ENCODE measurements at regions not wholly inside any gene's neighbourhood (a gene's known extent, or its start where the extent isn't known, plus 50 kb on each side); places are given as distances from the start of the nearest gene placed in this dataset.
"Not testable (repeated sequence)": the region's sequence is repeated elsewhere in the genome, so short reads cannot be mapped to it uniquely, and the experiment has no call there.

- DNase-seq (ENCODE audit: low spot score) = no peak
- no peak for TF ChIP-seq CTCF (conservative IDR thresholded peaks at IDR 0.05; ENCODE audit: low read depth)
- no peak overlapping the region for H3K27ac ChIP-seq
- CTCF ChIA-PET = no interaction called here
- POLR2A ChIA-PET (ENCODE audit: low non-redundant PET) = no interaction called here
Measured at GRCh38 chr3:102037209-102037608, 187.9 kb downstream of the NFKBIZ start.

GRCh38 chr3:102037791-102038190 lies 188.5 kb downstream of the NFKBIZ start:
- CTCF ChIA-PET = interaction anchor here (0.6 kb wide), 1 partner anchor 172 kb away, joined by 3 read pairs; no protein-coding TSS in a partner anchor
- POLR2A ChIA-PET (ENCODE audit: low non-redundant PET) = no interaction called here
- no peak overlapping the region for H3K27ac ChIP-seq
- DNase-seq (ENCODE audit: low spot score) = no peak
- TF ChIP-seq CTCF (conservative IDR thresholded peaks at IDR 0.05; ENCODE audit: low read depth) = no peak

GRCh38 chr3:102038477-102039142 lies 189.3 kb downstream of the NFKBIZ start:
- no peak for TF ChIP-seq CTCF (conservative IDR thresholded peaks at IDR 0.05; ENCODE audit: low read depth)
- ChIA-PET CTCF (interaction anchor here (0.7 kb wide), 1 partner anchor 236 kb away, joined by 3 read pairs; no protein-coding TSS in a partner anchor), POLR2A (ENCODE audit: low non-redundant PET) (interaction anchor here (0.7 kb wide), 1 partner anchor 18 kb away, joined by 3 read pairs; no protein-coding TSS in a partner anchor)
- H3K27ac ChIP-seq = no peak overlapping the region
- no peak for DNase-seq (ENCODE audit: low spot score)

GRCh38 chr3:102040144-102040543 lies 190.8 kb downstream of the NFKBIZ start:
- DNase-seq (ENCODE audit: low spot score); CTCF ChIA-PET; H3K27ac ChIP-seq; POLR2A ChIA-PET (ENCODE audit: low non-redundant PET): not testable (repeated sequence)

- DNase-seq (ENCODE audit: low spot score) = peak; percentile 72
- ChIA-PET CTCF (no interaction called here), POLR2A (ENCODE audit: low non-redundant PET) (no interaction called here)
- no peak for TF ChIP-seq CTCF (conservative IDR thresholded peaks at IDR 0.05; ENCODE audit: low read depth)
- no peak overlapping the region for H3K27ac ChIP-seq
Measured at GRCh38 chr3:102053375-102053989, 204.2 kb downstream of the NFKBIZ start.

- DNase-seq (ENCODE audit: low spot score) = no peak
- TF ChIP-seq CTCF (conservative IDR thresholded peaks at IDR 0.05; ENCODE audit: low read depth) = no peak
- POLR2A ChIA-PET (ENCODE audit: low non-redundant PET) = no interaction called here
- CTCF ChIA-PET = interaction anchor here (0.6 kb wide), 1 partner anchor 253 kb away, joined by 3 read pairs; no protein-coding TSS in a partner anchor
- no peak overlapping the region for H3K27ac ChIP-seq
Measured at GRCh38 chr3:102054543-102055080, 205.3 kb downstream of the NFKBIZ start.
